Gastroesophageal sphincter (tissue), 4 donors: ENCODE measurements at regions not wholly inside any gene's neighbourhood (a gene's known extent, or its start where the extent isn't known, plus 50 kb on each side); places are given as distances from the start of the nearest gene placed in this dataset.

ENCODE experiments used
- ATAC-seq: fragments of 150-250 bp; one replicate; pipeline ENCODE4 v1.9.1; 2016; ENCODE audit warnings: mild to moderate bottlenecking, moderate library complexity
- H3K27ac ChIP-seq, 4 donors: fragments of 200-600 bp; sonication (generic) in 3 of 4; 1 replicate in 3 of 4; 2 replicates in 1 of 4; pipeline ENCODE4 v1.5.1; 2016 to 2019
- H3K27me3 ChIP-seq: fragments of 200-600 bp; sonication (generic); one replicate; pipeline ENCODE4 v1.5.1; 2019
- H3K36me3 ChIP-seq, 2 donors: fragments of 200-600 bp; sonication (generic); one replicate each; pipeline ENCODE4 v1.5.1; 2019; ENCODE audit warnings: control low read depth in 1 of 2
- H3K4me1 ChIP-seq, 3 donors: fragments of 200-600 bp; sonication (generic); 1 replicate in 2 of 3; 2 replicates in 1 of 3; pipeline ENCODE4 v1.5.1; 2016 to 2019; ENCODE audit warnings: control low read depth in 2 of 3
- H3K4me3 ChIP-seq, 2 donors: fragments of 200-600 bp; sonication (generic); one replicate each; pipeline ENCODE4 v1.5.1; 2019; ENCODE audit warnings: mild to moderate bottlenecking in 1 of 2, moderate library complexity in 1 of 2
- H3K9me3 ChIP-seq, 3 donors: fragments of 200-600 bp; sonication (generic); one replicate each; pipeline ENCODE4 v1.5.1; 2017 to 2019; ENCODE audit warnings: control low read depth in 2 of 3
- EP300 ChIP-seq: sonication (generic); formaldehyde crosslinking; IDR thresholded peaks from one replicate; pipeline ENCODE4 v1.6.1; 2017; ENCODE audit warnings: antibody characterized with exemption, mild to moderate bottlenecking
- POLR2A ChIP-seq, 2 donors: fragments of 450-650 bp; IDR thresholded peaks; one replicate each; pipeline ENCODE4 v1.6.1; 2017; ENCODE audit warnings: antibody characterized with exemption in 2 of 2, mild to moderate bottlenecking in 2 of 2, moderate library complexity in 1 of 2
- POLR2AphosphoS5 ChIP-seq: sonication (generic); formaldehyde crosslinking; IDR thresholded peaks from one replicate; pipeline ENCODE4 v1.6.1; 2017; ENCODE audit warnings: antibody characterized with exemption
- WGBS, 2 donors: methylation state at CpG; one replicate each; pipeline ENCODE4 v1.1.5; 2018; ENCODE audit warnings: low coverage in 1 of 2; 5-methylcytosine and 5-hydroxymethylcytosine counted together
- TF ChIP-seq, protein P1 (sequence below), 4 experiments: fragments of 200-600 bp in 2 of 4; fragments of 450-650 bp in 2 of 4; sonication (generic) in 1 of 4; IDR thresholded peaks; one replicate each; pipeline ENCODE4 v1.5.1; 2017 to 2019; ENCODE audit warnings: antibody characterized with exemption in 4 of 4, mild to moderate bottlenecking in 2 of 4, moderate library complexity in 2 of 4

DNA sequence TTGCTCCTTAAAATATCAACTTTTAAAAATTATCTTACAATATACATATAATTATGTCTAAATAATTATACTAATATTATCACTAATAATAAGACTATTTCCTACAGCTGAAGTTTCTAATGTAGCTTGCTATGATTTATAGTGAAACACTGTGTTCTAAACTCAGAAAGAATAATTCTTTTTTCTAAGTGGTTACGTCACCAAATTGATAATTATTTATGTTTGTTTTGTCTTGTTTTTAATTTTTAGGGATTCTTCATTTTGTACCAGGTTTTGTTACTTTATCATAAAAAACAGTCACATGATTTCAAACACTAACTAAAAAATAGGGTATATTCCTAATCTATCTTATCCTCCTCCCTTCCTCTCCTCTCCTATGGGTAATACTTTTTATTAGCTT, 662.1 kb downstream of the FRK start:
- H3K27me3 ChIP-seq = no peaks in the 10 kb centered on the region

DNA sequence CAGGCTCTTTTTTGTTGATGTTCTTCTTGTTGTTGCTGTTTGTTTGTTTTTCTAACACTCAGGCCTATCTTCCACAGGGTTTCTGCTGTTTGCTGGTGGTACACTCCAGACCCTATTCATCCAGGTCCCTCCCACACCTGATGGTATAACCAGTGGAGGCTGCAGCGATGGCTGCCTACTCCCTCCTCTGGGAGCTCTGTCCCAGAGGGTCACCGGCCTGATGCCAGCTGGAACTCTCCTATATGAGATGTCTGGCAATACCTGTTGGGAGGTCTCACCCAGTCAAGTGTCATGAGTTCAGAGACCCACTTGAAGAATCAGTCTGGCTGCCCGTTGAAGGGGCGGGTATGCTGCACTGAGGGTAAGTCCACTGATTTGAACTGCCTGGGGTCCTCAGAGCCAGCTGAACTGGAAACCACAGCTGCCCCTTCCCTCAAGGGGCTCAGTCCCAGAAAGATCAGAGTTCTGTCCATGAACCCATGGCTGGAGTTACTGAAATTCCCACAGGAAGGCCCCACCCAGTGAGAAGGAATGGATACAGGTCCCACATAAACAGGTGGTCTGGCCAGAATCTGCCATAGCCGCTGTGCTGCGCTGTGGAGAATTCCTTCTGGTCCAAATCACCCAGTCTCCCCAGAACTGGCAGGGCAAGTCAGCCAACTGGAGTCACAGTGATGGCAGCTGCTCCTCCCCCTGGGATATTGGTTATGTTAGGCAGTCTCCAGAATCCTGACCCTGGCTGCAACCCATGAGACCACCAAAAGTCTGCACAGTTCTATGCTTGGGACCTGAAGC, 664.4 kb downstream of the FRK start:
- no peaks in the 10 kb centered on the region for H3K27me3 ChIP-seq
- no peak for TF ChIP-seq EP300
- TF ChIP-seq, protein P1, sequence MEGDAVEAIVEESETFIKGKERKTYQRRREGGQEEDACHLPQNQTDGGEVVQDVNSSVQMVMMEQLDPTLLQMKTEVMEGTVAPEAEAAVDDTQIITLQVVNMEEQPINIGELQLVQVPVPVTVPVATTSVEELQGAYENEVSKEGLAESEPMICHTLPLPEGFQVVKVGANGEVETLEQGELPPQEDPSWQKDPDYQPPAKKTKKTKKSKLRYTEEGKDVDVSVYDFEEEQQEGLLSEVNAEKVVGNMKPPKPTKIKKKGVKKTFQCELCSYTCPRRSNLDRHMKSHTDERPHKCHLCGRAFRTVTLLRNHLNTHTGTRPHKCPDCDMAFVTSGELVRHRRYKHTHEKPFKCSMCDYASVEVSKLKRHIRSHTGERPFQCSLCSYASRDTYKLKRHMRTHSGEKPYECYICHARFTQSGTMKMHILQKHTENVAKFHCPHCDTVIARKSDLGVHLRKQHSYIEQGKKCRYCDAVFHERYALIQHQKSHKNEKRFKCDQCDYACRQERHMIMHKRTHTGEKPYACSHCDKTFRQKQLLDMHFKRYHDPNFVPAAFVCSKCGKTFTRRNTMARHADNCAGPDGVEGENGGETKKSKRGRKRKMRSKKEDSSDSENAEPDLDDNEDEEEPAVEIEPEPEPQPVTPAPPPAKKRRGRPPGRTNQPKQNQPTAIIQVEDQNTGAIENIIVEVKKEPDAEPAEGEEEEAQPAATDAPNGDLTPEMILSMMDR (IDR thresholded peaks at IDR 0.05) = no peak
- no peak for TF ChIP-seq POLR2A (IDR thresholded peaks at IDR 0.05)
- no peak for TF ChIP-seq POLR2AphosphoS5
- H3K4me3 ChIP-seq = no peak overlapping the region
- no peak overlapping the region for H3K27ac ChIP-seq
- no peaks in the 10 kb centered on the region for H3K4me1 ChIP-seq
- ATAC-seq = no peak
- 0% methylated on average over 1 of the region's 6 CpGs; no CpG with 5 or more reads in 1 of the 2 donors for WGBS, 2 donors
- H3K36me3 ChIP-seq = no peaks in the 10 kb centered on the region
- peaks cover 0 to 21% (median 0%) of the 10 kb centered on the region in 3 donors for H3K9me3 ChIP-seq

More for the DNA sequence above, 662.1 kb downstream of the FRK start:
- TF ChIP-seq, protein P1 (IDR thresholded peaks at IDR 0.05) = no peak
- TF ChIP-seq POLR2A (IDR thresholded peaks at IDR 0.05) = no peak
- no peak for TF ChIP-seq EP300
- no peak for TF ChIP-seq POLR2AphosphoS5
- H3K9me3 ChIP-seq = peaks cover 0 to 18% (median 0%) of the 10 kb centered on the region in 3 donors
- no peaks in the 10 kb centered on the region for H3K4me1 ChIP-seq
- no peak overlapping the region for H3K27ac ChIP-seq
- H3K4me3 ChIP-seq = no peak overlapping the region
- no peaks in the 10 kb centered on the region for H3K36me3 ChIP-seq
- 87 to 93% methylated on average over 1 of the region's 1 CpG for WGBS, 2 donors
- ATAC-seq = no peak

DNA sequence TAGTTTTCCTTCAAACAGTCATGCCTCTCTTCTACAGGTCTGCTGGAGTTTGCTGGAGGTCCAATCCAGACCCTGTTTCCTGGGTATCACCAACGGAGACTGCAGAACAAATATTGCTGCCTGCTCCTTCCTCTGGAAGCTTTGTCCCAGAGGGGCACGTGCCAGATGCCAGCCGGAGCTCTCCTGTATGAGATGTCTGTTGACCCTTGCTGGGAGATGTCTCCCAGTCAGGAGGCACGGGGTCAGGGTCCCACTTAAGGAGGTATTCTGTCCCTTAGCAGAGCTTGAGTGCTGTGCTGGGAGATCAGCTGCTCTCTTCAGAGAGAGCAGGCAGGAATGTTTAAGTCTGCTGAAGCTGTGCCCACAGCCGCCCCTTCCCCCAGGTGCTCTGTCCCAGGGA, 666.9 kb downstream of the FRK start:
- Histone ChIP-seq H3K27ac (no peak overlapping the region), H3K4me1 (no peaks in the 10 kb centered on the region), H3K27me3 (no peaks in the 10 kb centered on the region), H3K9me3 (peaks cover 0 to 32% (median 0%) of the 10 kb centered on the region in 3 donors), H3K36me3 (no peaks in the 10 kb centered on the region), H3K4me3 (no peak overlapping the region)
- WGBS, 2 donors = 93% methylated on average over 2 of the region's 5 CpGs; no CpG with 5 or more reads in 1 of the 2 donors
- ATAC-seq = no peak
- TF ChIP-seq EP300 (no peak), POLR2AphosphoS5 (no peak), POLR2A (IDR thresholded peaks at IDR 0.05) (no peak)
- TF ChIP-seq, protein P1 (IDR thresholded peaks at IDR 0.05) = no peak

DNA sequence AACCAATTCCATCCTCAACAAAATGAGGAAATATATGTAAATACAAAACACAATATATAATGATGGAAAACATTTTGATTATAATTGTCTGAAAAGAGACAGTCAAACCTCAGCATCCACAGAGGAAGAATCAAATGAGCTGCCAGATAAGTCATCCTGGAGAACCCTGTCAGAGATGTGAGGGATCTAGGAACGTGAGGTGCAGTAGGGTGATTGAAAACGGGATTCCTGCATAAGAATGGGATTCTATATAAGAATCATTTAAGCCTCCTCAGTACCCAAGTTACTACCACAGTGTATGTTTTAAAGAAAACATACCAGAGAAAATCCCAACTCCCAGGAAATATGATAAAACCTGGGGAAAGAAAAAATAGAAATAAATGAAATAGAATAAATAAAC, 690.5 kb downstream of the FRK start:
- Histone ChIP-seq H3K4me3 (no peak overlapping the region), H3K9me3 (peaks cover 0 to 3% (median 0%) of the 10 kb centered on the region in 3 donors), H3K4me1 (no peaks in the 10 kb centered on the region), H3K27ac (no peak overlapping the region), H3K27me3 (no peaks in the 10 kb centered on the region), H3K36me3 (no peaks in the 10 kb centered on the region)
- TF ChIP-seq POLR2A (IDR thresholded peaks at IDR 0.05) (no peak), EP300 (no peak), POLR2AphosphoS5 (no peak)
- TF ChIP-seq, protein P1 (IDR thresholded peaks at IDR 0.05) = no peak
- ATAC-seq = no peak
- WGBS, 2 donors = 31 to 40% methylated on average over 2 of the region's 2 CpGs

DNA sequence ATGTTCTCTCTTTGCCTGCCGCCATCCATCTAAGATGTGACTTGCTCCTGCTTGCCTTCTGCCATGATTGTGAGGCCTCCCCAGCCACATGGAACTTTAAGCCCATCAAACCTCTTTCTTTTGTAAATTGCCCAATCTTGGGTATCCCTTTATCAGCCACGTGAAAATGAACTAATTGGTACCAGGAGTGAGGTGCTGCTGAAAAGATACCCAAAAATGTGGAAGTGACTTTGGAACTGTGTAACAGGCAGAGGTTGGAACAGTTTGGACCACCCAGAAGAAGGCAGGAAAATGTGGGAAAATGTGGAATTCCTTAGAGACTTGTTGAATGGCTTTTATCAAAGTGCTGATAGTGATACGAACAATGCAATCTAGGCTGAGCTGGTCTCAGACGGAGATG, 694.9 kb downstream of the FRK start:
- peaks cover 0 to 5% (median 0%) of the 10 kb centered on the region in 3 donors for H3K9me3 ChIP-seq
- ATAC-seq = no peak
- TF ChIP-seq EP300 = no peak
- TF ChIP-seq POLR2A (IDR thresholded peaks at IDR 0.05) = no peak
- TF ChIP-seq, protein P1 (IDR thresholded peaks at IDR 0.05) = no peak
- TF ChIP-seq POLR2AphosphoS5 = no peak
- no peak overlapping the region for H3K4me3 ChIP-seq
- WGBS, 2 donors = 78 to 100% methylated on average over 2 to 3 of the region's 4 CpGs
- no peaks in the 10 kb centered on the region for H3K4me1 ChIP-seq
- H3K36me3 ChIP-seq = no peaks in the 10 kb centered on the region
- H3K27ac ChIP-seq = no peak overlapping the region
- no peaks in the 10 kb centered on the region for H3K27me3 ChIP-seq
